HepG2 (cell line): ENCODE measurements at regions not wholly inside any gene's neighbourhood (a gene's known extent, or its start where the extent isn't known, plus 50 kb on each side); places are given as distances from the start of the nearest gene placed in this dataset.

Source experiments
- ATAC-seq: fragments of 200-7000 bp; cut with Tn5 transposase; 3 replicates; pipeline ENCODE4 v1.9.1; 2020; ENCODE audit warnings: mild to moderate bottlenecking, moderate library complexity
- BruUV-seq: library from RNA; stranded (reverse); fragments of 400-500 nt; replicated peaks from 2 replicates; lab custom pipeline; 2021; lab: Mats Ljungman, UMichigan
- CTCF ChIA-PET: fragments of 300-600 bp; formaldehyde crosslinking; extraction: SDS; loops from one replicate; lab custom pipeline; 2021; ENCODE audit warnings: low total read pairs, inconsistent platforms, low intra/inter-chr PET ratio; lab: Yijun Ruan, JAX
- POLR2A ChIA-PET: fragments of 350-600 bp; sonication (Branson Sonifier 250); formaldehyde crosslinking; loops from one replicate; lab custom pipeline; 2020; ENCODE audit warnings: antibody characterized with exemption, inconsistent platforms; lab: Yijun Ruan, JAX
- DNase-seq: peaks from one replicate; pipeline ENCODE4 v3.0.0-alpha.2; 2015; ENCODE audit warnings: low spot score
- FAIRE-seq: peaks from 3 replicates; lab custom pipeline; 2011; peaks lifted over from hg19 to GRCh38; lab: Jason Lieb, UNC
- H2AFZ ChIP-seq: one replicate; pipeline ENCODE4 v1.6.1; 2011; ENCODE audit warnings: low read length, inconsistent platforms
- H3K27ac ChIP-seq: fragments of 300-600 bp; 3 replicates; pipeline ENCODE4 v1.8.0; 2011; ENCODE audit warnings: mixed run types, mild to moderate bottlenecking, mixed read lengths, low read length, inconsistent platforms; ENCODE audit not compliant: insufficient read depth; ENCODE audit errors: extremely low read length
- H3K27me3 ChIP-seq, 2 experiments: fragments of 200-600 bp in 1 of 2; 2 replicates in 1 of 2; 3 replicates in 1 of 2; pipeline versions ENCODE4 v1.6.0 to v1.8.0; 2011; ENCODE audit warnings: low read length in 2 of 2, mild to moderate bottlenecking in 2 of 2, moderate library complexity in 2 of 2, inconsistent platforms in 1 of 2; ENCODE audit not compliant: insufficient read depth in 2 of 2, control insufficient read depth in 1 of 2
- H3K36me3 ChIP-seq, 2 experiments: fragments of 200-600 bp in 1 of 2; replicated peaks in 1 of 2; 2 replicates in 1 of 2; 3 replicates in 1 of 2; pipeline versions ENCODE4 v1.5.1 to v1.8.0; 2011; ENCODE audit warnings: low read length in 2 of 2, inconsistent platforms in 1 of 2; ENCODE audit not compliant: insufficient read depth in 2 of 2, control insufficient read depth in 1 of 2
- H3K4me1 ChIP-seq: 2 replicates; pipeline ENCODE4 v1.5.1; 2012; ENCODE audit warnings: low read length, inconsistent platforms; ENCODE audit not compliant: insufficient read depth
- H3K4me2 ChIP-seq: 2 replicates; pipeline ENCODE4 v1.6.0; 2011; ENCODE audit warnings: low read depth, low read length, inconsistent platforms
- H3K4me3 ChIP-seq, 3 experiments: fragments of 200-600 bp in 1 of 3; sonication (generic), shearing (Covaris generic) in 1 of 3; replicated peaks in 1 of 3; 2 replicates each; pipeline ENCODE4 v1.5.1; 2011 to 2016; ENCODE audit warnings: low read length in 3 of 3, inconsistent platforms in 2 of 3, low read depth in 2 of 3, mild to moderate bottlenecking in 2 of 3, control low read depth in 1 of 3, mixed read lengths in 1 of 3; ENCODE audit not compliant: insufficient read depth in 1 of 3
- H3K79me2 ChIP-seq: one replicate; pipeline ENCODE4 v1.6.1; 2011; ENCODE audit warnings: low read length, inconsistent platforms; ENCODE audit not compliant: insufficient read depth
- H3K9ac ChIP-seq: 2 replicates; pipeline ENCODE4 v1.6.0; 2011; ENCODE audit warnings: mild to moderate bottlenecking, low read depth, low read length, inconsistent platforms; ENCODE audit not compliant: insufficient read depth
- H3K9me3 ChIP-seq: 2 replicates; pipeline ENCODE4 v1.5.1; 2012; ENCODE audit warnings: mild to moderate bottlenecking, low read length
- H4K20me1 ChIP-seq: 2 replicates; pipeline ENCODE4 v1.6.0; 2011; ENCODE audit warnings: inconsistent platforms, mild to moderate bottlenecking, low read length, moderate library complexity; ENCODE audit not compliant: insufficient read depth
- MBD4 ChIP-seq: IDR thresholded peaks from 2 replicates; pipeline ENCODE4 v1.6.1; 2012; ENCODE audit warnings: low read length, inconsistent platforms, borderline replicate concordance
- PRPF4 ChIP-seq: fragments of 200-400 bp; formaldehyde crosslinking; IDR thresholded peaks from 2 replicates; pipeline ENCODE4 v1.6.1; 2016; ENCODE audit warnings: low read length, low read depth; ENCODE audit not compliant: poor library complexity, severe bottlenecking
- SIX1 ChIP-seq: sonication (generic); formaldehyde crosslinking; IDR thresholded peaks from 2 replicates; pipeline ENCODE4 v1.4.0; 2020; ENCODE audit warnings: missing genetic modification reagents, borderline replicate concordance
- ZFP1 ChIP-seq: IDR thresholded peaks from 2 replicates; pipeline ENCODE4 v1.6.1; 2016
- ZNF460 ChIP-seq: sonication (generic); formaldehyde crosslinking; IDR thresholded peaks from 2 replicates; pipeline ENCODE4 v1.5.1; 2020; ENCODE audit warnings: missing genetic modification reagents, mild to moderate bottlenecking, borderline replicate concordance
- ZNF644 ChIP-seq: IDR thresholded peaks from 2 replicates; pipeline ENCODE4 v1.6.1; 2016; ENCODE audit warnings: low read depth
- WGBS: methylation state at CpG from one replicate; pipeline ENCODE4 v1.1.6; 2017; ENCODE audit warnings: low lambda C conversion rate; 5-methylcytosine and 5-hydroxymethylcytosine counted together
- in situ Hi-C: cut with HindIII; loops from 2 replicates; pipeline ENCODE4 v1.10.0; 2017; ENCODE audit warnings: low pct_unique_long_range_greater_than_20kb; ENCODE audit not compliant: extremely low pct_ligation_motif_present
- intact Hi-C: fragments of 100-400 bp; cut with micrococcal nuclease; formaldehyde crosslinking; loops from one replicate; pipeline ENCODE4 v1.10.0; 2022; ENCODE audit not compliant: unreplicated experiment
- TF ChIP-seq, protein P1 (sequence below): sonication (generic); formaldehyde crosslinking; IDR thresholded peaks from 2 replicates; pipeline ENCODE4 v1.5.1; 2020; ENCODE audit warnings: missing genetic modification reagents, mild to moderate bottlenecking, borderline replicate concordance
- TF ChIP-seq, protein P2 (sequence below): sonication (generic); formaldehyde crosslinking; IDR thresholded peaks from 2 replicates; pipeline ENCODE4 v1.4.0; 2020; ENCODE audit warnings: mild to moderate bottlenecking, missing genetic modification reagents, borderline replicate concordance
- TF ChIP-seq, protein P3 (sequence below): sonication (generic); formaldehyde crosslinking; IDR thresholded peaks from 2 replicates; pipeline ENCODE4 v1.9.0; 2021; ENCODE audit warnings: missing genetic modification reagents, mild to moderate bottlenecking, borderline replicate concordance

DNA sequence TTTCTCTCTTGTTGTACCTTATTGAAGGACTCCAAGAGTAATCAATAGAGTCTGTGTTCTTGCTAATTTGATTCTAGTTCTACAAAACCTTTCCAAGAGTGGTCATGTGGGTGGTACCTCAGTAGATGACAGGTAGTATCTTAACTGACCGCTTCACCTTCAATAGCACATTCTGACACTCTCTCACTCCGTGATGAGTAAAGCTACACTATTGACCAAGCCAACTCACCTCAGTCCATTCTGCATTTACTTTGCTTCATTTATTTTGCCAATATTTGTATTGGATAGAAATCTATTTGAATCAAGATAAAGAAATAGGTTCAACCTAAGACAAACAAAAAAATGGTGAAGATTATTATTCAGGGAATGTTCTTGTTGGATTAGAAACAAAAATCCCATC, 1869.6 kb upstream of the CELF4 start:
- no peak overlapping the region for H2AFZ ChIP-seq
- H3K4me1 ChIP-seq: no peaks in the 10 kb centered on the region
- WGBS: 66% methylated on average over 2 of the region's 2 CpGs
- FAIRE-seq: no peak
- H3K27me3 ChIP-seq: no peaks in the 10 kb centered on the region
- TF ChIP-seq ZFP1 (CRISPR knock-in tag): no peak
- TF ChIP-seq PRPF4: no peak
- TF ChIP-seq, protein P1, sequence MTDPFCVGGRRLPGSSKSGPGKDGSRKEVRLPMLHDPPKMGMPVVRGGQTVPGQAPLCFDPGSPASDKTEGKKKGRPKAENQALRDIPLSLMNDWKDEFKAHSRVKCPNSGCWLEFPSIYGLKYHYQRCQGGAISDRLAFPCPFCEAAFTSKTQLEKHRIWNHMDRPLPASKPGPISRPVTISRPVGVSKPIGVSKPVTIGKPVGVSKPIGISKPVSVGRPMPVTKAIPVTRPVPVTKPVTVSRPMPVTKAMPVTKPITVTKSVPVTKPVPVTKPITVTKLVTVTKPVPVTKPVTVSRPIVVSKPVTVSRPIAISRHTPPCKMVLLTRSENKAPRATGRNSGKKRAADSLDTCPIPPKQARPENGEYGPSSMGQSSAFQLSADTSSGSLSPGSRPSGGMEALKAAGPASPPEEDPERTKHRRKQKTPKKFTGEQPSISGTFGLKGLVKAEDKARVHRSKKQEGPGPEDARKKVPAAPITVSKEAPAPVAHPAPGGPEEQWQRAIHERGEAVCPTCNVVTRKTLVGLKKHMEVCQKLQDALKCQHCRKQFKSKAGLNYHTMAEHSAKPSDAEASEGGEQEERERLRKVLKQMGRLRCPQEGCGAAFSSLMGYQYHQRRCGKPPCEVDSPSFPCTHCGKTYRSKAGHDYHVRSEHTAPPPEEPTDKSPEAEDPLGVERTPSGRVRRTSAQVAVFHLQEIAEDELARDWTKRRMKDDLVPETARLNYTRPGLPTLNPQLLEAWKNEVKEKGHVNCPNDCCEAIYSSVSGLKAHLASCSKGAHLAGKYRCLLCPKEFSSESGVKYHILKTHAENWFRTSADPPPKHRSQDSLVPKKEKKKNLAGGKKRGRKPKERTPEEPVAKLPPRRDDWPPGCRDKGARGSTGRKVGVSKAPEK (CRISPR knock-in tag): no peak
- TF ChIP-seq ZNF460 (CRISPR knock-in tag): no peak
- TF ChIP-seq SIX1 (CRISPR knock-in tag): no peak
- no peak for TF ChIP-seq ZNF644
- TF ChIP-seq, protein P2, sequence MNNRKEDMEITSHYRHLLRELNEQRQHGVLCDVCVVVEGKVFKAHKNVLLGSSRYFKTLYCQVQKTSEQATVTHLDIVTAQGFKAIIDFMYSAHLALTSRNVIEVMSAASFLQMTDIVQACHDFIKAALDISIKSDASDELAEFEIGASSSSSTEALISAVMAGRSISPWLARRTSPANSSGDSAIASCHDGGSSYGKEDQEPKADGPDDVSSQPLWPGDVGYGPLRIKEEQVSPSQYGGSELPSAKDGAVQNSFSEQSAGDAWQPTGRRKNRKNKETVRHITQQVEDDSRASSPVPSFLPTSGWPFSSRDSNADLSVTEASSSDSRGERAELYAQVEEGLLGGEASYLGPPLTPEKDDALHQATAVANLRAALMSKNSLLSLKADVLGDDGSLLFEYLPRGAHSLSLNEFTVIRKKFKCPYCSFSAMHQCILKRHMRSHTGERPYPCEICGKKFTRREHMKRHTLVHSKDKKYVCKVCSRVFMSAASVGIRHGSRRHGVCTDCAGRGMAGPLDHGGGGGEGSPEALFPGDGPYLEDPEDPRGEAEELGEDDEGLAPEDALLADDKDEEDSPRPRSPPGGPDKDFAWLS: no peak
- no peak for TF ChIP-seq MBD4
- TF ChIP-seq, protein P3, sequence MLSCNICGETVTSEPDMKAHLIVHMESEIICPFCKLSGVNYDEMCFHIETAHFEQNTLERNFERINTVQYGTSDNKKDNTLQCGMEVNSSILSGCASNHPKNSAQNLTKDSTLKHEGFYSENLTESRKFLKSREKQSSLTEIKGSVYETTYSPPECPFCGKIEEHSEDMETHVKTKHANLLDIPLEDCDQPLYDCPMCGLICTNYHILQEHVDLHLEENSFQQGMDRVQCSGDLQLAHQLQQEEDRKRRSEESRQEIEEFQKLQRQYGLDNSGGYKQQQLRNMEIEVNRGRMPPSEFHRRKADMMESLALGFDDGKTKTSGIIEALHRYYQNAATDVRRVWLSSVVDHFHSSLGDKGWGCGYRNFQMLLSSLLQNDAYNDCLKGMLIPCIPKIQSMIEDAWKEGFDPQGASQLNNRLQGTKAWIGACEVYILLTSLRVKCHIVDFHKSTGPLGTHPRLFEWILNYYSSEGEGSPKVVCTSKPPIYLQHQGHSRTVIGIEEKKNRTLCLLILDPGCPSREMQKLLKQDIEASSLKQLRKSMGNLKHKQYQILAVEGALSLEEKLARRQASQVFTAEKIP: no peak
- H3K9ac ChIP-seq: no peak overlapping the region
- H3K4me3 ChIP-seq: no peak overlapping the region
- no peaks in the 10 kb centered on the region for H3K9me3 ChIP-seq
- in situ Hi-C loops (no loop called here), intact Hi-C loops (no loop called here)
- ATAC-seq: no peak
- H4K20me1 ChIP-seq: no peaks in the 10 kb centered on the region
- DNase-seq: no peak
- H3K36me3 ChIP-seq: no peaks in the 10 kb centered on the region
- H3K4me2 ChIP-seq: no peak overlapping the region
- ChIA-PET POLR2A (no interaction called here), CTCF (no interaction called here)
- H3K27ac ChIP-seq: no peak overlapping the region
- BruUV-seq: no TSS peak
- no peaks in the 10 kb centered on the region for H3K79me2 ChIP-seq
